OCI-LY1 (cell line): ENCODE measurements at regions not wholly inside any gene's neighbourhood (a gene's known extent, or its start where the extent isn't known, plus 50 kb on each side); places are given as distances from the start of the nearest gene placed in this dataset.

Experiments used
- H2AFZ ChIP-seq: fragments of 200-600 bp; sonication (generic), shearing (Covaris generic); 2 replicates; pipeline ENCODE4 v1.6.0; 2014; ENCODE audit warnings: antibody characterized with exemption, mild to moderate bottlenecking, low read length
- H3F3A ChIP-seq: fragments of 200-600 bp; sonication (generic), shearing (Covaris generic); 2 replicates; pipeline ENCODE4 v1.6.0; 2014; ENCODE audit warnings: mild to moderate bottlenecking, antibody characterized with exemption, low read length, moderate library complexity; ENCODE audit not compliant: insufficient read depth
- H3K27ac ChIP-seq: fragments of 200-600 bp; sonication (generic); 2 replicates; pipeline ENCODE4 v1.5.1; 2014; ENCODE audit warnings: low read length, mixed run types, mild to moderate bottlenecking, low read depth; ENCODE audit not compliant: poor library complexity, severe bottlenecking
- H3K27me3 ChIP-seq: fragments of 200-600 bp; sonication (generic); 2 replicates; pipeline ENCODE4 v1.6.0; 2014; ENCODE audit warnings: antibody characterized with exemption, mild to moderate bottlenecking, low read length, moderate library complexity; ENCODE audit not compliant: insufficient read depth
- H3K36me3 ChIP-seq: fragments of 200-600 bp; sonication (generic); 2 replicates; pipeline ENCODE4 v1.6.1; 2014; ENCODE audit warnings: mild to moderate bottlenecking, antibody characterized with exemption, low read length, moderate library complexity, mixed read lengths; ENCODE audit not compliant: insufficient read depth
- H3K4me1 ChIP-seq: fragments of 200-600 bp; sonication (generic); 2 replicates; pipeline ENCODE4 v1.5.1; 2014; ENCODE audit warnings: mild to moderate bottlenecking, low read length, moderate library complexity; ENCODE audit not compliant: insufficient read depth, severe bottlenecking
- H3K4me2 ChIP-seq: fragments of 200-600 bp; sonication (generic), shearing (Covaris generic); 2 replicates; pipeline ENCODE4 v1.6.1; 2014; ENCODE audit warnings: low read length
- H3K4me3 ChIP-seq: fragments of 200-600 bp; sonication (generic); 2 replicates; pipeline ENCODE4 v1.5.1; 2014; ENCODE audit warnings: low read length, low read depth, mild to moderate bottlenecking, mixed read lengths; ENCODE audit not compliant: poor library complexity, severe bottlenecking
- H3K79me2 ChIP-seq: fragments of 200-600 bp; shearing (Covaris generic); 2 replicates; pipeline ENCODE4 v1.6.1; 2016; ENCODE audit warnings: mixed run types, low read length, mixed read lengths; ENCODE audit not compliant: insufficient read depth
- H3K9ac ChIP-seq: fragments of 200-600 bp; sonication (generic), shearing (Covaris generic); 2 replicates; pipeline ENCODE4 v1.6.1; 2014; ENCODE audit warnings: mild to moderate bottlenecking, low read length, mixed read lengths
- H3K9me2 ChIP-seq: fragments of 200-600 bp; sonication (generic), shearing (Covaris generic); 2 replicates; pipeline ENCODE4 v1.6.1; 2014; ENCODE audit warnings: low read depth, mild to moderate bottlenecking, low read length, mixed read lengths
- H3K9me3 ChIP-seq: fragments of 200-600 bp; shearing (Covaris generic); 2 replicates; pipeline ENCODE4 v1.6.1; 2014; ENCODE audit warnings: low read length, mixed read lengths
- H4K20me1 ChIP-seq: fragments of 200-600 bp; sonication (generic), shearing (Covaris generic); 2 replicates; pipeline ENCODE4 v1.6.0; 2016; ENCODE audit warnings: mild to moderate bottlenecking, low read length; ENCODE audit not compliant: insufficient read depth
- EZH2 ChIP-seq: fragments of 200-600 bp; sonication (generic), shearing (Covaris generic); IDR thresholded peaks from 2 replicates; pipeline ENCODE4 v1.8.0; 2017; ENCODE audit warnings: borderline replicate concordance, mixed run types, mild to moderate bottlenecking, antibody characterized with exemption, low read length, moderate library complexity, mixed read lengths
- TF ChIP-seq, protein P1 (sequence below): fragments of 200-600 bp; sonication (generic), shearing (Covaris generic); IDR thresholded peaks from 2 replicates; pipeline ENCODE4 v1.5.1; 2017; ENCODE audit warnings: mild to moderate bottlenecking, antibody characterized with exemption, low read length, moderate library complexity, mixed read lengths

DNA sequence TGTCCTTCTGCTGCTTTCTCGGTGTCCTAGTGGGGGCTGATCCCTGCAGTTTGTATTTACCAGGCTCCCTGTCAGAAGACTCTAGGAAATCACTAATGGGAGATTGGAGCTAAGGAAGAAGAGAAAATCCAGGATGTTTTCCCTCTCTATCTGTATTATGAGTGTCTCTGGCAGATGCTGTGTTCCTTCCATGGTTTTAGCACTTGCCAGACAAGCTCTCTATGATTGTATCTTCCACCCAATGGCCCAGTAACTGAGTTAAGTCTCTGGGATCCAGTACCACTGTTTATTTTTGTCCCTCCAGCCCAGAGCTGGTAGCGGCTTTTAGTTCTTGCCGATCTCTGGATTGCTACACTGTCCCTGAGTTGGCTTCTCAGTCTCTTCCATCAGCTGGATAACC is 494.8 kb upstream of the SLC39A10 start:
- no peaks in the 10 kb centered on the region for H3K27me3 ChIP-seq
- H3K9me3 ChIP-seq = no peaks in the 10 kb centered on the region
- no peak overlapping the region for H3K4me3 ChIP-seq
- H3K27ac ChIP-seq = no peak overlapping the region
- no peaks in the 10 kb centered on the region for H3K4me1 ChIP-seq
- H2AFZ ChIP-seq = no peak overlapping the region
- no peaks in the 10 kb centered on the region for H4K20me1 ChIP-seq
- no peaks in the 10 kb centered on the region for H3K36me3 ChIP-seq
- H3K9me2 ChIP-seq = no peaks in the 10 kb centered on the region
- H3K79me2 ChIP-seq = no peaks in the 10 kb centered on the region
- no peak for TF ChIP-seq EZH2
- TF ChIP-seq, protein P1, sequence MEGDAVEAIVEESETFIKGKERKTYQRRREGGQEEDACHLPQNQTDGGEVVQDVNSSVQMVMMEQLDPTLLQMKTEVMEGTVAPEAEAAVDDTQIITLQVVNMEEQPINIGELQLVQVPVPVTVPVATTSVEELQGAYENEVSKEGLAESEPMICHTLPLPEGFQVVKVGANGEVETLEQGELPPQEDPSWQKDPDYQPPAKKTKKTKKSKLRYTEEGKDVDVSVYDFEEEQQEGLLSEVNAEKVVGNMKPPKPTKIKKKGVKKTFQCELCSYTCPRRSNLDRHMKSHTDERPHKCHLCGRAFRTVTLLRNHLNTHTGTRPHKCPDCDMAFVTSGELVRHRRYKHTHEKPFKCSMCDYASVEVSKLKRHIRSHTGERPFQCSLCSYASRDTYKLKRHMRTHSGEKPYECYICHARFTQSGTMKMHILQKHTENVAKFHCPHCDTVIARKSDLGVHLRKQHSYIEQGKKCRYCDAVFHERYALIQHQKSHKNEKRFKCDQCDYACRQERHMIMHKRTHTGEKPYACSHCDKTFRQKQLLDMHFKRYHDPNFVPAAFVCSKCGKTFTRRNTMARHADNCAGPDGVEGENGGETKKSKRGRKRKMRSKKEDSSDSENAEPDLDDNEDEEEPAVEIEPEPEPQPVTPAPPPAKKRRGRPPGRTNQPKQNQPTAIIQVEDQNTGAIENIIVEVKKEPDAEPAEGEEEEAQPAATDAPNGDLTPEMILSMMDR = no peak
- H3F3A ChIP-seq = no peaks in the 10 kb centered on the region
- no peak overlapping the region for H3K9ac ChIP-seq
- no peak overlapping the region for H3K4me2 ChIP-seq

DNA sequence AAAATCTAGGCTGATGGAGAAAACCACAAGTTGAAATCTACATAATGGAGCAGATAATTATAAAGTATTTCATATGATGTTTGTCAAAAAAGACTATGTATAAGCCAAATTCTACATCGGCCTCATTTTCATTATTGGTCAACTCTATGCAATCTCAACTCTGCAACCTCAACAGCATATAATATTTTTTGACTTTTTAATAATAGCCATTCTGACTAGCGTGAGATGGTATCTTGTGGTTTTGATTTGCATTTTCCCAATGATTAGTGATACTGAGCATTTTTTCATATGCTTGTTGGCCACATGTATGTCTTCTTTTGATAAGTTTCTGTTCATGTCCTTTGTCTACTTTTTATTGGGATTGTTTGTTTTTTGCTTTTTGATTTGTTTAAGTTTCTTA is 496.1 kb upstream of the SLC39A10 start:
- Histone ChIP-seq H3K27me3 (no peaks in the 10 kb centered on the region), H3K36me3 (no peaks in the 10 kb centered on the region), H3K4me3 (no peak overlapping the region), H3K9me3 (no peaks in the 10 kb centered on the region), H3K4me2 (no peak overlapping the region), H3K79me2 (no peaks in the 10 kb centered on the region), H3K27ac (no peak overlapping the region), H3F3A (no peaks in the 10 kb centered on the region), H3K9me2 (no peaks in the 10 kb centered on the region), H3K4me1 (no peaks in the 10 kb centered on the region), H4K20me1 (no peaks in the 10 kb centered on the region), H2AFZ (no peak overlapping the region), H3K9ac (no peak overlapping the region)
- no peak for TF ChIP-seq EZH2
- TF ChIP-seq, protein P1 = no peak

DNA sequence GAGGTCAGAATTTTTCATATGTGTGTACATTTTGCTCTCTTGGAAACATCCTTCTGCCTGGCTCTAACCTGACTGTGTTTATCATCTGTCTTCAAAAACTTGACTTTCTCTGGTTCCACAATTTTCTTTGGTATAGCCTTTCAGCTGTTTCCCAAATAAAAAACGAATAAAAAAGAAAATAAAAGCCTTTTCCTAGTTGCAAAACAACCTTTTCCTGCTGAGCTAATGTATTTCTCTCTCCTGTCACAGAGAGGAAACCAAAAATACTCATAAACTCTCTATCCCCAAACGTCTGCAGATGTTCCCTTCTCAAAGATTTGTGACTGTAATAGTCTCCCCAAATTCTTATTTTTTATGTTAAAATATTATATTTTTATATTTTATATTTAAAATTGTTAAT is 505.3 kb upstream of the SLC39A10 start:
- H3K4me1 ChIP-seq = no peaks in the 10 kb centered on the region
- H3K9me3 ChIP-seq = no peaks in the 10 kb centered on the region
- H3K9ac ChIP-seq = no peak overlapping the region
- H3K27ac ChIP-seq = no peak overlapping the region
- no peaks in the 10 kb centered on the region for H3K79me2 ChIP-seq
- H3K9me2 ChIP-seq = no peaks in the 10 kb centered on the region
- H3K27me3 ChIP-seq = no peaks in the 10 kb centered on the region
- H3F3A ChIP-seq = no peaks in the 10 kb centered on the region
- no peak overlapping the region for H2AFZ ChIP-seq
- no peak overlapping the region for H3K4me3 ChIP-seq
- H3K36me3 ChIP-seq = no peaks in the 10 kb centered on the region
- no peak for TF ChIP-seq EZH2
- TF ChIP-seq, protein P1 = no peak
- H4K20me1 ChIP-seq = no peaks in the 10 kb centered on the region
- no peak overlapping the region for H3K4me2 ChIP-seq
